ENCODE measurements at regions not wholly inside any gene's neighbourhood (a gene's known extent, or its start where the extent isn't known, plus 50 kb on each side); places are given as distances from the start of the nearest gene placed in this dataset.

GRCh38 chr7:124398937-124399552 is 366.2 kb upstream of the TMEM229A start:
- H3K4me1 ChIP-seq, result no peaks in the 10 kb centered on the region
- ATAC-seq, result no peak
- 76 to 85% (median 80%) methylated on average over 2 of the region's 2 CpGs for WGBS, 4 donors

GRCh38 chr7:124397134-124397533 is 364.3 kb upstream of the TMEM229A start:
- WGBS, 4 donors, result 65 to 80% (median 70%) methylated on average over 4 of the region's 4 CpGs
- H3K27me3 ChIP-seq, result no peaks in the 10 kb centered on the region
- no peaks in the 10 kb centered on the region for H3K36me3 ChIP-seq
- no peak for DNase-seq
- intact Hi-C loops (cut with DNase I), result no loop called here
- no peak for ATAC-seq
- no peak overlapping the region for H3K27ac ChIP-seq
- no peak overlapping the region for H3K4me3 ChIP-seq
- TF ChIP-seq CTCF (IDR thresholded peaks at IDR 0.05), result no peak
- no peak for TF ChIP-seq POLR2A (IDR thresholded peaks at IDR 0.05)
- no peaks in the 10 kb centered on the region for H3K4me1 ChIP-seq
- H3K9me3 ChIP-seq, result no peaks in the 10 kb centered on the region

More at GRCh38 chr7:124398937-124399552, 366.2 kb upstream of the TMEM229A start:
- Histone ChIP-seq H3K36me3 (no peaks in the 10 kb centered on the region), H3K9me3 (no peaks in the 10 kb centered on the region), H3K4me3 (no peak overlapping the region), H3K27me3 (no peaks in the 10 kb centered on the region), H3K27ac (no peak overlapping the region)
- intact Hi-C loops (cut with DNase I), result no loop called here
- no peak for DNase-seq
- no peak for TF ChIP-seq POLR2A (IDR thresholded peaks at IDR 0.05)
- TF ChIP-seq CTCF (IDR thresholded peaks at IDR 0.05), result no peak

DNA sequence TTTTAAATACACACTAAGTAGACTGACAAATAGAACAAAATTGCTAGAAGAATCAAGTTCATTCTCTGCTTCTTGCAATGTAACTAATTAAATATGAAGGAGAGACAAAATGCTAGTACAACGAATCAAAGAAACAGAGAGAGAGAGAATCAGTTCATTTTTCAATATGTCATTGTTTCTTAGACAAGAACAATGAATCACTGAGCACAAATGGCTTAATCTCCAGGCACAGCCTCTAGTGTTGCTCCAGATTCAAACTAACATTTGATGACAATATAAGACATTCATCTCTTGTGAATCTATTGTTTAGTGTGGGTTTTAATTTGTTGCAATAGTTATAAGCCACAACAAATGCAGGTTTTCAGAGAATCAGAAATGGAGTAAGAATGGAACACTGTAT is 357.4 kb upstream of the TMEM229A start:
- Histone ChIP-seq H3K9me3 (no peaks in the 10 kb centered on the region), H3K27me3 (no peaks in the 10 kb centered on the region), H3K4me1 (no peaks in the 10 kb centered on the region), H3K36me3 (no peaks in the 10 kb centered on the region), H3K27ac (no peak overlapping the region), H3K4me3 (no peak overlapping the region)
- DNase-seq (no peak), ATAC-seq (no peak)
- intact Hi-C loops (cut with DNase I), result no loop called here
- no peak for TF ChIP-seq POLR2A (IDR thresholded peaks at IDR 0.05)
- TF ChIP-seq CTCF (IDR thresholded peaks at IDR 0.05), result no peak
- 56 to 71% (median 64%) methylated on average over 1 of the region's 1 CpG for WGBS, 4 donors

DNA sequence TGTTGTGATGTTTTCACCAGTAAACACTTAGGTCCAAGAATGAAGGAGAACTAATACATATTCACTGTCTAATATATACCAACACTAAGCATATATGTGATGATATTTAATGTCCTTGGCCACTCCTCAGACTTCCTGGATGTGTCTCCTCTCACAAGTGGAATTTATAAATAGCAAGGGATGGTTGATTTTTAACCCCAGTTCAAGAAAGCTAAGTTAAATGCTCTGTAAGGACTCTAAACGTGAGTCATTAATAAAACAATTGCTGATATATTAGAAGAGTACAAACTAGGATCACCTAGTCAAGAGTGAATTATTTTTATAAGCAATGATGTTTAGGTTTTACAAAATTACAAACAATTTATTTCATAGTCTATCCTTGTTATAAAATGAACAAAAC is 355.9 kb upstream of the TMEM229A start:
- TF ChIP-seq POLR2A (IDR thresholded peaks at IDR 0.05) (no peak), CTCF (IDR thresholded peaks at IDR 0.05) (no peak)

More for the DNA sequence above, 355.9 kb upstream of the TMEM229A start:
- no peaks in the 10 kb centered on the region for H3K27me3 ChIP-seq
- no peak overlapping the region for H3K27ac ChIP-seq
- 42 to 66% (median 50%) methylated on average over 1 of the region's 1 CpG for WGBS, 4 donors
- DNase-seq (no peak), ATAC-seq (no peak)
- H3K4me1 ChIP-seq, result no peaks in the 10 kb centered on the region
- H3K9me3 ChIP-seq, result no peaks in the 10 kb centered on the region
- H3K4me3 ChIP-seq, result no peak overlapping the region
- no peaks in the 10 kb centered on the region for H3K36me3 ChIP-seq
- intact Hi-C loops (cut with DNase I), result no loop called here
